H1 (cell line): ENCODE measurements at regions not wholly inside any gene's neighbourhood (a gene's known extent, or its start where the extent isn't known, plus 50 kb on each side); places are given as distances from the start of the nearest gene placed in this dataset.

Source experiments
- CTCF ChIA-PET: fragments of 300-600 bp; sonication (Branson Sonifier 250); formaldehyde crosslinking; loops from one replicate; lab custom pipeline; 2021; ENCODE audit not compliant: partially characterized antibody; lab: Charles Lee
- POLR2A ChIA-PET: fragments of 300-600 bp; sonication (Branson Sonifier 250); formaldehyde crosslinking; loops from one replicate; lab custom pipeline; 2021; ENCODE audit warnings: inconsistent platforms; ENCODE audit not compliant: partially characterized antibody; lab: Charles Lee
- DNase-seq, 2 experiments: peaks; one replicate each; pipeline versions ENCODE4 v3.0.0 to v3.0.0-alpha.2; 2010 to 2022; ENCODE audit warnings: low spot score in 2 of 2, low read depth in 1 of 2, mixed read lengths in 1 of 2
- FAIRE-seq: peaks from 2 replicates; lab custom pipeline; 2011; peaks lifted over from hg19 to GRCh38; lab: Jason Lieb, UNC
- H2AFZ ChIP-seq: 2 replicates; pipeline ENCODE4 v1.8.1; 2012; ENCODE audit warnings: low read length, inconsistent platforms
- H2AK5ac ChIP-seq: 2 replicates; pipeline ENCODE4 v1.6.1; 2013; ENCODE audit warnings: low read depth, low read length
- H2BK120ac ChIP-seq: replicated peaks from 2 replicates; pipeline ENCODE3; 2013; ENCODE audit warnings: low read depth, low read length, inconsistent platforms
- H2BK12ac ChIP-seq: 2 replicates; pipeline ENCODE4 v1.6.1; 2013; ENCODE audit warnings: low read depth, low read length
- H2BK15ac ChIP-seq: 2 replicates; pipeline ENCODE4 v1.6.1; 2013; ENCODE audit warnings: low read length
- H2BK20ac ChIP-seq: 2 replicates; pipeline ENCODE4 v1.6.1; 2013; ENCODE audit warnings: low read length
- H2BK5ac ChIP-seq: 2 replicates; pipeline ENCODE4 v1.6.1; 2013; ENCODE audit warnings: low read depth, low read length
- H3K14ac ChIP-seq: 2 replicates; pipeline ENCODE4 v1.6.1; 2013; ENCODE audit warnings: inconsistent platforms; ENCODE audit not compliant: insufficient read length
- H3K18ac ChIP-seq: 2 replicates; pipeline ENCODE4 v1.6.1; 2013; ENCODE audit warnings: low read length; ENCODE audit errors: extremely low read depth
- H3K23ac ChIP-seq: 2 replicates; pipeline ENCODE4 v1.6.1; 2013; ENCODE audit warnings: inconsistent platforms; ENCODE audit not compliant: insufficient read length
- H3K23me2 ChIP-seq: 2 replicates; pipeline ENCODE4 v1.6.1; 2013; ENCODE audit warnings: low read depth, low read length
- H3K27ac ChIP-seq: 2 replicates; pipeline ENCODE4 v1.6.1; 2011; ENCODE audit warnings: low read depth, low read length, inconsistent platforms
- H3K27me3 ChIP-seq, 4 experiments: replicated peaks in 1 of 4; 1 replicate in 1 of 4; 2 replicates in 3 of 4; pipeline versions ENCODE4 v1.6.1 to v1.8.1; 2011 to 2013; ENCODE audit warnings: low read length in 3 of 4, mild to moderate bottlenecking in 3 of 4, inconsistent platforms in 2 of 4, mixed read lengths in 2 of 4, moderate library complexity in 1 of 4; ENCODE audit not compliant: control insufficient read depth in 3 of 4, insufficient read depth in 3 of 4; ENCODE audit errors: extremely low read depth in 1 of 4
- H3K36me3 ChIP-seq, 4 experiments: 2 replicates each; pipeline versions ENCODE4 v1.6.1 to v1.8.1; 2011 to 2013; ENCODE audit warnings: mild to moderate bottlenecking in 4 of 4, low read length in 3 of 4, moderate library complexity in 2 of 4, control low read depth in 1 of 4, inconsistent platforms in 1 of 4; ENCODE audit not compliant: insufficient read depth in 4 of 4, control insufficient read depth in 2 of 4
- H3K4ac ChIP-seq: replicated peaks from 2 replicates; pipeline ENCODE3; 2013; ENCODE audit warnings: low read length, low read depth, mixed read lengths, inconsistent platforms; ENCODE audit not compliant: insufficient read length
- H3K4me1 ChIP-seq, 4 experiments: replicated peaks in 1 of 4; 1 replicate in 1 of 4; 2 replicates in 3 of 4; pipeline versions ENCODE4 v1.6.1 to v1.8.1; 2011 to 2013; ENCODE audit warnings: low read length in 3 of 4, inconsistent platforms in 2 of 4, mixed read lengths in 1 of 4; ENCODE audit not compliant: insufficient read depth in 4 of 4, control insufficient read depth in 3 of 4
- H3K4me2 ChIP-seq, 2 experiments: 2 replicates each; pipeline versions ENCODE4 v1.6.1 to v1.8.1; 2011 to 2013; ENCODE audit warnings: low read depth in 2 of 2, low read length in 2 of 2, control low read depth in 1 of 2, inconsistent platforms in 1 of 2, mild to moderate bottlenecking in 1 of 2; ENCODE audit not compliant: insufficient read depth in 1 of 2
- H3K4me3 ChIP-seq, 4 experiments: fragments of 200-600, 300-600 bp in 1 of 4; sonication (generic), shearing (Covaris generic), sonication (Bioruptor Twin) in 1 of 4; 2 replicates each; pipeline versions ENCODE4 v1.5.1 to v1.8.1; 2011 to 2016; ENCODE audit warnings: low read length in 4 of 4, low read depth in 3 of 4, control low read depth in 2 of 4, inconsistent platforms in 2 of 4, mild to moderate bottlenecking in 2 of 4, mixed read lengths in 1 of 4, moderate library complexity in 1 of 4; ENCODE audit not compliant: insufficient read depth in 2 of 4; ENCODE audit errors: extremely low read depth in 1 of 4
- H3K56ac ChIP-seq: replicated peaks from 2 replicates; pipeline ENCODE3; 2013; ENCODE audit warnings: low read depth, mild to moderate bottlenecking, mixed read lengths, low read length, inconsistent platforms; ENCODE audit not compliant: insufficient read length
- H3K79me1 ChIP-seq: 2 replicates; pipeline ENCODE4 v1.6.1; 2013; ENCODE audit warnings: low read depth, low read length, control low read depth
- H3K79me2 ChIP-seq, 2 experiments: 2 replicates each; pipeline versions ENCODE4 v1.6.1 to v1.8.1; 2012 to 2013; ENCODE audit warnings: low read length in 2 of 2, mild to moderate bottlenecking in 2 of 2, inconsistent platforms in 1 of 2; ENCODE audit not compliant: insufficient read depth in 2 of 2, control insufficient read depth in 1 of 2
- H3K9ac ChIP-seq, 4 experiments: replicated peaks in 1 of 4; 1 replicate in 1 of 4; 2 replicates in 3 of 4; pipeline versions ENCODE4 v1.6.1 to v1.8.1; 2011 to 2013; ENCODE audit warnings: low read depth in 3 of 4, low read length in 3 of 4, control low read depth in 2 of 4, mild to moderate bottlenecking in 2 of 4, moderate library complexity in 2 of 4, inconsistent platforms in 1 of 4; ENCODE audit errors: extremely low read depth in 1 of 4
- H3K9me3 ChIP-seq, 2 experiments: 2 replicates each; pipeline versions ENCODE4 v1.6.1 to v1.8.1; 2012 to 2013; ENCODE audit warnings: mild to moderate bottlenecking in 2 of 2, moderate library complexity in 2 of 2, control low read depth in 1 of 2, inconsistent platforms in 1 of 2, low read depth in 1 of 2, low read length in 1 of 2, mixed read lengths in 1 of 2; ENCODE audit not compliant: insufficient read depth in 2 of 2
- H4K20me1 ChIP-seq, 2 experiments: replicated peaks in 1 of 2; 2 replicates each; pipeline versions ENCODE3 to v1.8.1; 2011 to 2013; ENCODE audit warnings: inconsistent platforms in 2 of 2, low read length in 2 of 2, mild to moderate bottlenecking in 1 of 2; ENCODE audit not compliant: insufficient read depth in 2 of 2, control insufficient read depth in 1 of 2
- H4K5ac ChIP-seq: 2 replicates; pipeline ENCODE4 v1.6.1; 2013; ENCODE audit warnings: low read length, low read depth, mixed read lengths, inconsistent platforms; ENCODE audit not compliant: insufficient read length
- H4K8ac ChIP-seq: 2 replicates; pipeline ENCODE4 v1.8.0; 2013; ENCODE audit warnings: mild to moderate bottlenecking, moderate library complexity, low read length, inconsistent platforms; ENCODE audit not compliant: insufficient read depth; ENCODE audit errors: extremely low read depth
- H4K91ac ChIP-seq: replicated peaks from 2 replicates; pipeline ENCODE3; 2013; ENCODE audit warnings: low read length, mixed read lengths, inconsistent platforms; ENCODE audit not compliant: insufficient read length
- ASH2L ChIP-seq: fragments of 200-600, 300-600 bp; sonication (generic); IDR thresholded peaks from one replicate; pipeline ENCODE4 v1.7.1; 2017; ENCODE audit warnings: low read length
- CEBPB ChIP-seq: IDR thresholded peaks from 2 replicates; pipeline ENCODE4 v1.6.1; 2012; ENCODE audit warnings: low read depth, low read length
- TF ChIP-seq, protein P1 (sequence below): IDR thresholded peaks from 2 replicates; pipeline ENCODE4 v1.6.1; 2012; ENCODE audit warnings: inconsistent platforms

DNA sequence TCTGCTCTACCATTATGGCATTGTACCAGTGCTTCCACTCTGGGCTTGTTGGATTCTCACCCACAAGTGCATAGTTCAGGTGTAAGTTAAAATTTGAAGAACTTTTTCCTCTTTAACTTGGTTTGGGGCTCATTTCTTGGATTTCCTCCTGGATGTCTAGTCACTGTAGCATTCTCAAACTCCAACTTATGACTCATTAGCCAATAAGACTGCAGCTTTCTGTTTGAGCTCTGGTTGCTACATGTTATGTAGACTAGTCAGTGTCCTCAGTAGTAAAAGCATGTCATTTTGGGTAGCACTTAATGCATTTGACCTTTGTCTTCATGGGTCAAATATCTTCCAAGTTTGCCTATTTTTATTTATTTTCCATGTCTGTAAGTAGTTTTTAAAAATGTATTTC is 790.8 kb downstream of the BRINP1 start:
- H3K4me3 ChIP-seq = no peak overlapping the region
- no peak overlapping the region for H2AK5ac ChIP-seq
- H2BK5ac ChIP-seq = no peak overlapping the region
- H4K8ac ChIP-seq = no peak overlapping the region
- H3K79me2 ChIP-seq = no peaks in the 10 kb centered on the region
- no peak overlapping the region for H3K14ac ChIP-seq
- no peaks in the 10 kb centered on the region for H3K27me3 ChIP-seq
- no peak overlapping the region for H2BK20ac ChIP-seq
- no peak overlapping the region for H4K5ac ChIP-seq
- H2AFZ ChIP-seq = no peak overlapping the region
- H3K56ac ChIP-seq = no peak overlapping the region
- H3K18ac ChIP-seq = no peak overlapping the region
- no peak overlapping the region for H3K4me2 ChIP-seq
- H4K20me1 ChIP-seq = no peaks in the 10 kb centered on the region
- no peak overlapping the region for H4K91ac ChIP-seq
- FAIRE-seq (no peak), DNase-seq (no peak)
- ChIA-PET CTCF (no interaction called here), POLR2A (no interaction called here)
- no peaks in the 10 kb centered on the region for H3K79me1 ChIP-seq
- H3K9me3 ChIP-seq = peaks cover 0 to 6% of the 10 kb centered on the region in 2 experiments; a peak in 1 of 4 replicates
- no peak overlapping the region for H3K4ac ChIP-seq
- no peaks in the 10 kb centered on the region for H3K4me1 ChIP-seq
- no peak overlapping the region for H2BK12ac ChIP-seq
- no peak overlapping the region for H2BK120ac ChIP-seq
- H3K9ac ChIP-seq = no peak overlapping the region
- no peaks in the 10 kb centered on the region for H3K36me3 ChIP-seq
- no peaks in the 10 kb centered on the region for H3K23me2 ChIP-seq
- no peak overlapping the region for H2BK15ac ChIP-seq
- no peak overlapping the region for H3K27ac ChIP-seq
- H3K23ac ChIP-seq = no peak overlapping the region
- TF ChIP-seq CEBPB = no peak
- TF ChIP-seq, protein P1, sequence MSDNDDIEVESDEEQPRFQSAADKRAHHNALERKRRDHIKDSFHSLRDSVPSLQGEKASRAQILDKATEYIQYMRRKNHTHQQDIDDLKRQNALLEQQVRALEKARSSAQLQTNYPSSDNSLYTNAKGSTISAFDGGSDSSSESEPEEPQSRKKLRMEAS = no peak
- TF ChIP-seq ASH2L = no peak
